ENCODE measurements at regions not wholly inside any gene's neighbourhood (a gene's known extent, or its start where the extent isn't known, plus 50 kb on each side); places are given as distances from the start of the nearest gene placed in this dataset.

DNA sequence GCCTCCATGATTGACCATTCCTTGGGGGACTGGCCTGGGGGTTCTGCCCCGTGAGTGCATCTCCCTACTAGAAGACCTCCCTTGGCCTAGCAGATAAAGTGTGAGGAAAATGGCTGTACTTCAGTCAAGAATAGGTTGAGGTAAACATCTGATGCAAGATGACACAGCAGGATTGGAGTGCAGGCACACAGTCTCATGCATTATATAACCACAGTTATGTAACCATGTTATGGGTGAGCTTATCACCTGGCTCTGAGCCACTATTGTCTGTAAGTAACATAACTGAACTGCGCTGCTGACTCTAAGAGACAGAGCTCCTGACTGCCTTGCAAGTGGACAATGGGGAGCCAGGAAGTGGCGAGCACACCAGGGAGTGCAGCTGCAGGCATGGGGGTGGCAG, 378.7 kb upstream of the ANO5 start:
- TF ChIP-seq, protein P1, sequence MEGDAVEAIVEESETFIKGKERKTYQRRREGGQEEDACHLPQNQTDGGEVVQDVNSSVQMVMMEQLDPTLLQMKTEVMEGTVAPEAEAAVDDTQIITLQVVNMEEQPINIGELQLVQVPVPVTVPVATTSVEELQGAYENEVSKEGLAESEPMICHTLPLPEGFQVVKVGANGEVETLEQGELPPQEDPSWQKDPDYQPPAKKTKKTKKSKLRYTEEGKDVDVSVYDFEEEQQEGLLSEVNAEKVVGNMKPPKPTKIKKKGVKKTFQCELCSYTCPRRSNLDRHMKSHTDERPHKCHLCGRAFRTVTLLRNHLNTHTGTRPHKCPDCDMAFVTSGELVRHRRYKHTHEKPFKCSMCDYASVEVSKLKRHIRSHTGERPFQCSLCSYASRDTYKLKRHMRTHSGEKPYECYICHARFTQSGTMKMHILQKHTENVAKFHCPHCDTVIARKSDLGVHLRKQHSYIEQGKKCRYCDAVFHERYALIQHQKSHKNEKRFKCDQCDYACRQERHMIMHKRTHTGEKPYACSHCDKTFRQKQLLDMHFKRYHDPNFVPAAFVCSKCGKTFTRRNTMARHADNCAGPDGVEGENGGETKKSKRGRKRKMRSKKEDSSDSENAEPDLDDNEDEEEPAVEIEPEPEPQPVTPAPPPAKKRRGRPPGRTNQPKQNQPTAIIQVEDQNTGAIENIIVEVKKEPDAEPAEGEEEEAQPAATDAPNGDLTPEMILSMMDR (IDR thresholded peaks at IDR 0.05; ENCODE audit: control insufficient read depth, extremely low read depth, insufficient read depth) = no peak
- H3K4me3 ChIP-seq (ENCODE audit: low read depth, low read length) = no peak overlapping the region
- DNase-seq (ENCODE audit: low read depth) = no peak

DNA sequence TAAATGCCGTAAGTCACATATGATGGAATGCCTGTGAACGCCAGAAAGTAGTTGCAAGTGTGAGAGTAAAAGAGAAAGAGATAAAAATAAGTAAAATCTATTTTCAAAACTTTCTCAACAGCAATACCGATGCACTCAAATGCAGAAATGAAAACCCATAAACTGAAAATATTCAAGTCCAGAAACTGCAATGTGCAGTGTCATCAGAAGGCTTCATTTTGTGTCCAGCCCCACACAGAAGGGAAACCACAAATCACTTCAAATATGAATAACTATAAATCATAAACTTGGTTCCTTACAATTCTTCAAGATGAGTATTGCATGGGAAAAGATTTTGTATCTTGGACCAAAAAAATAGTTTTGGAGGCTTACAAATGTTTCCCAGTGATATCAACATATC, 375.2 kb upstream of the ANO5 start:
- H3K4me3 ChIP-seq (ENCODE audit: low read depth, low read length) = no peak overlapping the region
- no peak for DNase-seq (ENCODE audit: low read depth)
- TF ChIP-seq, protein P1 (IDR thresholded peaks at IDR 0.05; ENCODE audit: control insufficient read depth, extremely low read depth, insufficient read depth) = no peak

- DNase-seq (ENCODE audit: low read depth) = no peak
- TF ChIP-seq, protein P1 (IDR thresholded peaks at IDR 0.05; ENCODE audit: control insufficient read depth, extremely low read depth, insufficient read depth) = no peak
- H3K4me3 ChIP-seq (ENCODE audit: low read depth, low read length) = no peak overlapping the region
Measured at GRCh38 chr11:21820176-21820575, 372.7 kb upstream of the ANO5 start.

DNA sequence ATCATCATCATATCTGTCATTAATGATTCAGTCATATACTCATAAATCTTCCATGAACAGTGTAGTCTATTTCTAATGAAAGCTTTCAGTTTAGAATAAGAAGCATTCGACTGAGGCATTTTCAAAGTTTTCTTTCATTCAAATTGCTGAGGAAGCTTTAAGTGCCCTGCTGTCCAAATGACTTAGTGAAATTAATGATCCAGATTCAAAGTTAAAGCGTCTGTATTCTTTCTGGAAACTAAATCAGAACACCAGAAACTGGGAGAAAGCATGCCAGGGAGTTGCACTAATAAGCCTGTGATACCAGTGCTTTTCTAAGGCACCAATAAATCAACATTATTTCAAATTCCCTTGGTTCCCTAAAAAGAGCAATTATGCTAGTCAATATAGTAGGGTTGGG, 367.8 kb upstream of the ANO5 start:
- TF ChIP-seq, protein P1 (IDR thresholded peaks at IDR 0.05; ENCODE audit: control insufficient read depth, extremely low read depth, insufficient read depth) = no peak
- no peak overlapping the region for H3K4me3 ChIP-seq (ENCODE audit: low read depth, low read length)
- DNase-seq (ENCODE audit: low read depth) = no peak

- TF ChIP-seq, protein P1 (IDR thresholded peaks at IDR 0.05; ENCODE audit: control insufficient read depth, extremely low read depth, insufficient read depth) = no peak
- no peak for DNase-seq (ENCODE audit: low read depth)
- no peak overlapping the region for H3K4me3 ChIP-seq (ENCODE audit: low read depth, low read length)
Measured at GRCh38 chr11:21838427-21838826, 354.5 kb upstream of the ANO5 start.

- DNase-seq (ENCODE audit: low read depth) = no peak
- TF ChIP-seq, protein P1 (IDR thresholded peaks at IDR 0.05; ENCODE audit: control insufficient read depth, extremely low read depth, insufficient read depth) = no peak
Measured at GRCh38 chr11:21839796-21840195, 353.1 kb upstream of the ANO5 start.

GRCh38 chr11:21861314-21861713, 331.6 kb upstream of the ANO5 start:
- no peak for DNase-seq (ENCODE audit: low read depth)
- H3K4me3 ChIP-seq (ENCODE audit: low read depth, low read length) = no peak overlapping the region
- TF ChIP-seq, protein P1 (IDR thresholded peaks at IDR 0.05; ENCODE audit: control insufficient read depth, extremely low read depth, insufficient read depth) = no peak

More at GRCh38 chr11:21839796-21840195, 353.1 kb upstream of the ANO5 start:
- no peak overlapping the region for H3K4me3 ChIP-seq (ENCODE audit: low read depth, low read length)

Measured in LNCaP clone FGC (cell line).